OCI-LY7 (cell line): ENCODE measurements at regions not wholly inside any gene's neighbourhood (a gene's known extent, or its start where the extent isn't known, plus 50 kb on each side); places are given as distances from the start of the nearest gene placed in this dataset.

Source experiments
- EZH2phosphoT487 ChIP-seq: fragments of 200-600 bp; sonication (generic); IDR thresholded peaks from 2 replicates; pipeline ENCODE4 v1.6.1; 2018; ENCODE audit warnings: low read depth, borderline replicate concordance, mild to moderate bottlenecking, mixed run types, antibody characterized with exemption, low read length, moderate library complexity, mixed read lengths
- TF ChIP-seq, protein P1 (sequence below): fragments of 200-600 bp; sonication (generic); conservative IDR thresholded peaks from 2 replicates; pipeline ENCODE4 v1.5.1; 2014; ENCODE audit warnings: mild to moderate bottlenecking, antibody characterized with exemption, low read length, moderate library complexity, mixed read lengths

DNA sequence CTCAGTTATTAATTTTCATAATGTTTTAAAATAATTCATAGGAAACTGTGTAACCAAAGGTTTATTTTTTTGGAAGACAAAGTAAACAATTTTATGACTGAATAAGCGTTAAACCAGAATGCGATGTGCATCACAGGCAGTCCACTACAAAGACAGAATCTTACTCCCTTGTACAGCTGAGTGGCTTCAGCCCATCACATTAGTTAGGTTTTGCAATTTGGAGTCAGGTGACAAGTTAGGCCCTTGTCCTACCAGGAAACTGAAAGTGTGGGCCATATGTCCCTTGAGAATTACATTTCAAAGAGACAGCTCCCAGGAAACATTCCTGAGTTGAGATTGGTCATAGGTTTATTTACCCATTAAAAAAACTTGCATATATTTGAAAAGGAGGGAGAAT, 156.3 kb downstream of the MEX3B start:
- TF ChIP-seq, protein P1, sequence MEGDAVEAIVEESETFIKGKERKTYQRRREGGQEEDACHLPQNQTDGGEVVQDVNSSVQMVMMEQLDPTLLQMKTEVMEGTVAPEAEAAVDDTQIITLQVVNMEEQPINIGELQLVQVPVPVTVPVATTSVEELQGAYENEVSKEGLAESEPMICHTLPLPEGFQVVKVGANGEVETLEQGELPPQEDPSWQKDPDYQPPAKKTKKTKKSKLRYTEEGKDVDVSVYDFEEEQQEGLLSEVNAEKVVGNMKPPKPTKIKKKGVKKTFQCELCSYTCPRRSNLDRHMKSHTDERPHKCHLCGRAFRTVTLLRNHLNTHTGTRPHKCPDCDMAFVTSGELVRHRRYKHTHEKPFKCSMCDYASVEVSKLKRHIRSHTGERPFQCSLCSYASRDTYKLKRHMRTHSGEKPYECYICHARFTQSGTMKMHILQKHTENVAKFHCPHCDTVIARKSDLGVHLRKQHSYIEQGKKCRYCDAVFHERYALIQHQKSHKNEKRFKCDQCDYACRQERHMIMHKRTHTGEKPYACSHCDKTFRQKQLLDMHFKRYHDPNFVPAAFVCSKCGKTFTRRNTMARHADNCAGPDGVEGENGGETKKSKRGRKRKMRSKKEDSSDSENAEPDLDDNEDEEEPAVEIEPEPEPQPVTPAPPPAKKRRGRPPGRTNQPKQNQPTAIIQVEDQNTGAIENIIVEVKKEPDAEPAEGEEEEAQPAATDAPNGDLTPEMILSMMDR = no peak
- TF ChIP-seq EZH2phosphoT487 = no peak
